D721Med (cell line): ENCODE measurements at regions not wholly inside any gene's neighbourhood (a gene's known extent, or its start where the extent isn't known, plus 50 kb on each side); places are given as distances from the start of the nearest gene placed in this dataset.

ENCODE experiments used
- DNase-seq: peaks from one replicate; pipeline ENCODE4 v3.0.0; 2011; ENCODE audit warnings: low spot score; ENCODE audit not compliant: insufficient read length
- FAIRE-seq: peaks from 2 replicates; lab custom pipeline; 2011; peaks lifted over from hg19 to GRCh38; lab: Jason Lieb, UNC
- CTCF ChIP-seq: IDR thresholded peaks from 2 replicates; pipeline ENCODE4 v1.5.1; 2012; ENCODE audit warnings: mild to moderate bottlenecking, control low read depth; ENCODE audit not compliant: insufficient read depth; ENCODE audit errors: missing control alignments

GRCh38 chr21:36554411-36555157 lies 74.7 kb upstream of the CLDN14 start:
- no peak for FAIRE-seq
- no peak for TF ChIP-seq CTCF
- DNase-seq, result no peak

GRCh38 chr21:36555199-36555800 lies 75.4 kb upstream of the CLDN14 start:
- TF ChIP-seq CTCF, result no peak
- DNase-seq, result no peak
- no peak for FAIRE-seq

GRCh38 chr21:36557316-36557715 lies 77.4 kb upstream of the CLDN14 start:
- FAIRE-seq (no peak), DNase-seq (no peak)
- TF ChIP-seq CTCF, result no peak

GRCh38 chr21:36560933-36561575 lies 81.1 kb upstream of the CLDN14 start:
- TF ChIP-seq CTCF, result no peak
- DNase-seq, result no peak
- no peak for FAIRE-seq

- FAIRE-seq, result no peak
- DNase-seq, result no peak
- no peak for TF ChIP-seq CTCF
These were observed 83.5 kb upstream of the CLDN14 start for GRCh38 chr21:36563341-36563926.

- TF ChIP-seq CTCF, result no peak
- FAIRE-seq, result no peak
- DNase-seq, result no peak
These were observed 84.7 kb upstream of the CLDN14 start for GRCh38 chr21:36564647-36565046.

GRCh38 chr21:36565540-36565939 lies 85.6 kb upstream of the CLDN14 start:
- TF ChIP-seq CTCF, result no peak
- DNase-seq, result no peak
- no peak for FAIRE-seq
